H1 (cell line): ENCODE measurements at regions not wholly inside any gene's neighbourhood (a gene's known extent, or its start where the extent isn't known, plus 50 kb on each side); places are given as distances from the start of the nearest gene placed in this dataset.

ENCODE experiments used
- CTCF ChIA-PET: fragments of 300-600 bp; sonication (Branson Sonifier 250); formaldehyde crosslinking; loops from one replicate; lab custom pipeline; 2021; ENCODE audit not compliant: partially characterized antibody; lab: Charles Lee
- POLR2A ChIA-PET: fragments of 300-600 bp; sonication (Branson Sonifier 250); formaldehyde crosslinking; loops from one replicate; lab custom pipeline; 2021; ENCODE audit warnings: inconsistent platforms; ENCODE audit not compliant: partially characterized antibody; lab: Charles Lee
- DNase-seq, 2 experiments: peaks; one replicate each; pipeline versions ENCODE4 v3.0.0 to v3.0.0-alpha.2; 2010 to 2022; ENCODE audit warnings: low spot score in 2 of 2, low read depth in 1 of 2, mixed read lengths in 1 of 2
- FAIRE-seq: peaks from 2 replicates; lab custom pipeline; 2011; peaks lifted over from hg19 to GRCh38; lab: Jason Lieb, UNC
- H2AFZ ChIP-seq: 2 replicates; pipeline ENCODE4 v1.8.1; 2012; ENCODE audit warnings: low read length, inconsistent platforms
- H2AK5ac ChIP-seq: 2 replicates; pipeline ENCODE4 v1.6.1; 2013; ENCODE audit warnings: low read depth, low read length
- H2BK120ac ChIP-seq: replicated peaks from 2 replicates; pipeline ENCODE3; 2013; ENCODE audit warnings: low read depth, low read length, inconsistent platforms
- H2BK12ac ChIP-seq: 2 replicates; pipeline ENCODE4 v1.6.1; 2013; ENCODE audit warnings: low read depth, low read length
- H2BK15ac ChIP-seq: 2 replicates; pipeline ENCODE4 v1.6.1; 2013; ENCODE audit warnings: low read length
- H2BK20ac ChIP-seq: 2 replicates; pipeline ENCODE4 v1.6.1; 2013; ENCODE audit warnings: low read length
- H2BK5ac ChIP-seq: 2 replicates; pipeline ENCODE4 v1.6.1; 2013; ENCODE audit warnings: low read depth, low read length
- H3K14ac ChIP-seq: 2 replicates; pipeline ENCODE4 v1.6.1; 2013; ENCODE audit warnings: inconsistent platforms; ENCODE audit not compliant: insufficient read length
- H3K18ac ChIP-seq: 2 replicates; pipeline ENCODE4 v1.6.1; 2013; ENCODE audit warnings: low read length; ENCODE audit errors: extremely low read depth
- H3K23ac ChIP-seq: 2 replicates; pipeline ENCODE4 v1.6.1; 2013; ENCODE audit warnings: inconsistent platforms; ENCODE audit not compliant: insufficient read length
- H3K23me2 ChIP-seq: 2 replicates; pipeline ENCODE4 v1.6.1; 2013; ENCODE audit warnings: low read depth, low read length
- H3K27ac ChIP-seq: 2 replicates; pipeline ENCODE4 v1.6.1; 2011; ENCODE audit warnings: low read depth, low read length, inconsistent platforms
- H3K27me3 ChIP-seq, 4 experiments: replicated peaks in 1 of 4; 1 replicate in 1 of 4; 2 replicates in 3 of 4; pipeline versions ENCODE4 v1.6.1 to v1.8.1; 2011 to 2013; ENCODE audit warnings: low read length in 3 of 4, mild to moderate bottlenecking in 3 of 4, inconsistent platforms in 2 of 4, mixed read lengths in 2 of 4, moderate library complexity in 1 of 4; ENCODE audit not compliant: control insufficient read depth in 3 of 4, insufficient read depth in 3 of 4; ENCODE audit errors: extremely low read depth in 1 of 4
- H3K36me3 ChIP-seq, 4 experiments: 2 replicates each; pipeline versions ENCODE4 v1.6.1 to v1.8.1; 2011 to 2013; ENCODE audit warnings: mild to moderate bottlenecking in 4 of 4, low read length in 3 of 4, moderate library complexity in 2 of 4, control low read depth in 1 of 4, inconsistent platforms in 1 of 4; ENCODE audit not compliant: insufficient read depth in 4 of 4, control insufficient read depth in 2 of 4
- H3K4ac ChIP-seq: replicated peaks from 2 replicates; pipeline ENCODE3; 2013; ENCODE audit warnings: low read length, low read depth, mixed read lengths, inconsistent platforms; ENCODE audit not compliant: insufficient read length
- H3K4me1 ChIP-seq, 4 experiments: replicated peaks in 1 of 4; 1 replicate in 1 of 4; 2 replicates in 3 of 4; pipeline versions ENCODE4 v1.6.1 to v1.8.1; 2011 to 2013; ENCODE audit warnings: low read length in 3 of 4, inconsistent platforms in 2 of 4, mixed read lengths in 1 of 4; ENCODE audit not compliant: insufficient read depth in 4 of 4, control insufficient read depth in 3 of 4
- H3K4me2 ChIP-seq, 2 experiments: 2 replicates each; pipeline versions ENCODE4 v1.6.1 to v1.8.1; 2011 to 2013; ENCODE audit warnings: low read depth in 2 of 2, low read length in 2 of 2, control low read depth in 1 of 2, inconsistent platforms in 1 of 2, mild to moderate bottlenecking in 1 of 2; ENCODE audit not compliant: insufficient read depth in 1 of 2
- H3K4me3 ChIP-seq, 4 experiments: fragments of 200-600, 300-600 bp in 1 of 4; sonication (generic), shearing (Covaris generic), sonication (Bioruptor Twin) in 1 of 4; 2 replicates each; pipeline versions ENCODE4 v1.5.1 to v1.8.1; 2011 to 2016; ENCODE audit warnings: low read length in 4 of 4, low read depth in 3 of 4, control low read depth in 2 of 4, inconsistent platforms in 2 of 4, mild to moderate bottlenecking in 2 of 4, mixed read lengths in 1 of 4, moderate library complexity in 1 of 4; ENCODE audit not compliant: insufficient read depth in 2 of 4; ENCODE audit errors: extremely low read depth in 1 of 4
- H3K56ac ChIP-seq: replicated peaks from 2 replicates; pipeline ENCODE3; 2013; ENCODE audit warnings: low read depth, mild to moderate bottlenecking, mixed read lengths, low read length, inconsistent platforms; ENCODE audit not compliant: insufficient read length
- H3K79me1 ChIP-seq: 2 replicates; pipeline ENCODE4 v1.6.1; 2013; ENCODE audit warnings: low read depth, low read length, control low read depth
- H3K79me2 ChIP-seq, 2 experiments: 2 replicates each; pipeline versions ENCODE4 v1.6.1 to v1.8.1; 2012 to 2013; ENCODE audit warnings: low read length in 2 of 2, mild to moderate bottlenecking in 2 of 2, inconsistent platforms in 1 of 2; ENCODE audit not compliant: insufficient read depth in 2 of 2, control insufficient read depth in 1 of 2
- H3K9ac ChIP-seq, 4 experiments: replicated peaks in 1 of 4; 1 replicate in 1 of 4; 2 replicates in 3 of 4; pipeline versions ENCODE4 v1.6.1 to v1.8.1; 2011 to 2013; ENCODE audit warnings: low read depth in 3 of 4, low read length in 3 of 4, control low read depth in 2 of 4, mild to moderate bottlenecking in 2 of 4, moderate library complexity in 2 of 4, inconsistent platforms in 1 of 4; ENCODE audit errors: extremely low read depth in 1 of 4
- H3K9me3 ChIP-seq, 2 experiments: 2 replicates each; pipeline versions ENCODE4 v1.6.1 to v1.8.1; 2012 to 2013; ENCODE audit warnings: mild to moderate bottlenecking in 2 of 2, moderate library complexity in 2 of 2, control low read depth in 1 of 2, inconsistent platforms in 1 of 2, low read depth in 1 of 2, low read length in 1 of 2, mixed read lengths in 1 of 2; ENCODE audit not compliant: insufficient read depth in 2 of 2
- H4K20me1 ChIP-seq, 2 experiments: replicated peaks in 1 of 2; 2 replicates each; pipeline versions ENCODE3 to v1.8.1; 2011 to 2013; ENCODE audit warnings: inconsistent platforms in 2 of 2, low read length in 2 of 2, mild to moderate bottlenecking in 1 of 2; ENCODE audit not compliant: insufficient read depth in 2 of 2, control insufficient read depth in 1 of 2
- H4K5ac ChIP-seq: 2 replicates; pipeline ENCODE4 v1.6.1; 2013; ENCODE audit warnings: low read length, low read depth, mixed read lengths, inconsistent platforms; ENCODE audit not compliant: insufficient read length
- H4K8ac ChIP-seq: 2 replicates; pipeline ENCODE4 v1.8.0; 2013; ENCODE audit warnings: mild to moderate bottlenecking, moderate library complexity, low read length, inconsistent platforms; ENCODE audit not compliant: insufficient read depth; ENCODE audit errors: extremely low read depth
- H4K91ac ChIP-seq: replicated peaks from 2 replicates; pipeline ENCODE3; 2013; ENCODE audit warnings: low read length, mixed read lengths, inconsistent platforms; ENCODE audit not compliant: insufficient read length
- CBX8 ChIP-seq: fragments of 300-800, 300-1000 bp; sonication (generic); IDR thresholded peaks from 2 replicates; pipeline ENCODE4 v1.7.1; 2016; ENCODE audit warnings: low read depth, low read length, borderline replicate concordance
- JUN ChIP-seq: IDR thresholded peaks from 2 replicates; pipeline ENCODE4 v1.6.1; 2011; ENCODE audit warnings: low read depth, mild to moderate bottlenecking, improper control_type of control experiment, low read length
- SIN3A ChIP-seq, 2 experiments: IDR thresholded peaks in 1 of 2; conservative IDR thresholded peaks in 1 of 2; 2 replicates each; pipeline ENCODE4 v1.6.1; 2011 to 2012; ENCODE audit warnings: low read length in 2 of 2, improper control_type of control experiment in 1 of 2, low read depth in 1 of 2, mild to moderate bottlenecking in 1 of 2
- TCF12 ChIP-seq: IDR thresholded peaks from 2 replicates; pipeline ENCODE4 v1.6.1; 2011; ENCODE audit warnings: low read depth, mild to moderate bottlenecking, low read length
- WGBS, 2 experiments: shearing (Covaris generic) in 1 of 2; methylation state at CpG; one replicate each; pipeline versions ENCODE4 v1.1.6 to v1.1.7; 2013 to 2015; ENCODE audit warnings: low lambda C conversion rate in 2 of 2, mixed read lengths in 2 of 2, inconsistent platforms in 1 of 2, low coverage in 1 of 2, missing lambda C conversion rate in 1 of 2; ENCODE audit not compliant: insufficient replicate concordance in 2 of 2, insufficient coverage in 1 of 2, insufficient read length in 1 of 2; ENCODE audit errors: extremely low coverage in 1 of 2, missing lambda C conversion rate in 1 of 2; 5-methylcytosine and 5-hydroxymethylcytosine counted together

GRCh38 chrX:122046815-122047214 is 999.4 kb downstream of the GLUD2 start:
- H3K27me3 ChIP-seq: no peaks in the 10 kb centered on the region
- H3K9ac ChIP-seq: no peak overlapping the region
- no peak overlapping the region for H2AFZ ChIP-seq
- no peak for DNase-seq
- H2AK5ac ChIP-seq: no peak overlapping the region
- ChIA-PET POLR2A (no interaction called here), CTCF (no interaction called here)
- H3K79me1 ChIP-seq: no peaks in the 10 kb centered on the region
- H2BK120ac ChIP-seq: no peak overlapping the region
- 86% methylated on average over 5 of the region's 5 CpGs; no CpG with 5 or more reads in 1 of the 2 experiments for WGBS, 2 experiments
- no peak overlapping the region for H4K91ac ChIP-seq
- no peaks in the 10 kb centered on the region for H3K79me2 ChIP-seq
- H3K27ac ChIP-seq: no peak overlapping the region
- H3K56ac ChIP-seq: no peak overlapping the region
- H2BK5ac ChIP-seq: no peak overlapping the region
- H3K4me3 ChIP-seq: no peak overlapping the region
- H4K5ac ChIP-seq: no peak overlapping the region
- no peaks in the 10 kb centered on the region for H3K23me2 ChIP-seq
- H3K9me3 ChIP-seq: no peaks in the 10 kb centered on the region
- no peak overlapping the region for H3K4me2 ChIP-seq
- H2BK15ac ChIP-seq: no peak overlapping the region
- H2BK20ac ChIP-seq: no peak overlapping the region
- H3K4me1 ChIP-seq: no peaks in the 10 kb centered on the region
- no peak overlapping the region for H3K18ac ChIP-seq
- TF ChIP-seq CBX8: no peak
- TF ChIP-seq JUN: no peak
- TF ChIP-seq SIN3A (conservative IDR thresholded peaks at IDR 0.05 in 1 of 2, IDR thresholded peaks at IDR 0.05 in 1 of 2; ENCODE audit: low read depth in 1 of 2, low read length in 2 of 2): no peak
- no peak for TF ChIP-seq TCF12
- TF ChIP-seq, all 59 proteins: peak for 0
- no peak overlapping the region for H4K8ac ChIP-seq
- H3K36me3 ChIP-seq: no peaks in the 10 kb centered on the region
- H4K20me1 ChIP-seq: no peaks in the 10 kb centered on the region
- no peak for FAIRE-seq
- no peak overlapping the region for H3K23ac ChIP-seq
- no peak overlapping the region for H3K4ac ChIP-seq
- no peak overlapping the region for H2BK12ac ChIP-seq
- H3K14ac ChIP-seq: no peak overlapping the region
